ENCODE measurements at regions not wholly inside any gene's neighbourhood (a gene's known extent, or its start where the extent isn't known, plus 50 kb on each side); places are given as distances from the start of the nearest gene placed in this dataset.

DNA sequence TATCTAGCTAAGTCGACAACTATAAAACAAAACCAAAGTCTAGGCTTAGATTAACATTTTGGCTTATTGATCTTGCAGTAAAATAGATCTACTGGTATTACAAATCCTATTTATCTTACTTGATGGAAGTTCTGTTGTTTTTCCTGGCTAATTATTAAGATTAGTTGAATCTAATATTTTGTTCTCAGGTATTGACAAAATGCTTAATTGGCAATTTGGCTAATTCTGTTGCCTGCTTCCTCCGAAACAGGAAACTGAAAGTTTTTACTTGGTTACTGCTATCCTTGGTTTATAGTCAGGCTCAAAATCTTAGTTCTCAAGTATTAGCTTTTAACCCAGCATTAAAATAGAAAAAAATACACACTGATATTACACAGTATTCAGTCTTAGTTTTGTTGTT lies 820.5 kb downstream of the NR2F1-AS1 start (continued):
- TF ChIP-seq, protein P1, sequence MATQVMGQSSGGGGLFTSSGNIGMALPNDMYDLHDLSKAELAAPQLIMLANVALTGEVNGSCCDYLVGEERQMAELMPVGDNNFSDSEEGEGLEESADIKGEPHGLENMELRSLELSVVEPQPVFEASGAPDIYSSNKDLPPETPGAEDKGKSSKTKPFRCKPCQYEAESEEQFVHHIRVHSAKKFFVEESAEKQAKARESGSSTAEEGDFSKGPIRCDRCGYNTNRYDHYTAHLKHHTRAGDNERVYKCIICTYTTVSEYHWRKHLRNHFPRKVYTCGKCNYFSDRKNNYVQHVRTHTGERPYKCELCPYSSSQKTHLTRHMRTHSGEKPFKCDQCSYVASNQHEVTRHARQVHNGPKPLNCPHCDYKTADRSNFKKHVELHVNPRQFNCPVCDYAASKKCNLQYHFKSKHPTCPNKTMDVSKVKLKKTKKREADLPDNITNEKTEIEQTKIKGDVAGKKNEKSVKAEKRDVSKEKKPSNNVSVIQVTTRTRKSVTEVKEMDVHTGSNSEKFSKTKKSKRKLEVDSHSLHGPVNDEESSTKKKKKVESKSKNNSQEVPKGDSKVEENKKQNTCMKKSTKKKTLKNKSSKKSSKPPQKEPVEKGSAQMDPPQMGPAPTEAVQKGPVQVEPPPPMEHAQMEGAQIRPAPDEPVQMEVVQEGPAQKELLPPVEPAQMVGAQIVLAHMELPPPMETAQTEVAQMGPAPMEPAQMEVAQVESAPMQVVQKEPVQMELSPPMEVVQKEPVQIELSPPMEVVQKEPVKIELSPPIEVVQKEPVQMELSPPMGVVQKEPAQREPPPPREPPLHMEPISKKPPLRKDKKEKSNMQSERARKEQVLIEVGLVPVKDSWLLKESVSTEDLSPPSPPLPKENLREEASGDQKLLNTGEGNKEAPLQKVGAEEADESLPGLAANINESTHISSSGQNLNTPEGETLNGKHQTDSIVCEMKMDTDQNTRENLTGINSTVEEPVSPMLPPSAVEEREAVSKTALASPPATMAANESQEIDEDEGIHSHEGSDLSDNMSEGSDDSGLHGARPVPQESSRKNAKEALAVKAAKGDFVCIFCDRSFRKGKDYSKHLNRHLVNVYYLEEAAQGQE (IDR thresholded peaks at IDR 0.05; ENCODE audit: unreplicated experiment), result no peak

DNA sequence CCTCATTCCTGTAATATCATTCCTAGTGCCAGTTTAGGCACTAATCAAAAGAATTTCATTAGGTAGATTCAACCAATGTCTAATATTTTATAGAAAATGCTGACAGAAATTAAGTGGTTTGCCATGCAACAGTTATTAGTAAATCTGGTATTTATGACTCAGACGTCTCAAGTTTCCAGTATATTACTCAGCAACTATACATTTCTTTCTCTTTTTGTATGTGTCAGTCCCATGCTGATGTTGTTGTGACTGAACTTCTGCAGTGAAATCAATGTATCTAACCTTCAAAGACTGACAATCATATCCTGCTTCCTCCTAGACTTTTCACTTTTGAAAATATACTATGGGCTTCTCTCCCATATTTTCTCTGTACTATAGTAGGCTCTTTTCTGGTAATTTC lies 822.5 kb downstream of the NR2F1-AS1 start:
- no peaks in the 10 kb centered on the region for H3K27me3 ChIP-seq (ENCODE audit: insufficient read depth)
- no peaks in the 10 kb centered on the region for H3K9me2 ChIP-seq (ENCODE audit: insufficient read depth)
- H3F3A ChIP-seq (replicated peaks; ENCODE audit: low read depth), result no peaks in the 10 kb centered on the region
- Mint-ChIP-seq H3K9me3 (no peaks in the 10 kb centered on the region), H3K27me3 (ENCODE audit: insufficient read depth, low read depth, poor library complexity) (peaks cover 2% of the 10 kb centered on the region), H3K27ac (no peak overlapping the region), H3K4me1 (no peaks in the 10 kb centered on the region), H3K36me3 (ENCODE audit: low read depth) (no peaks in the 10 kb centered on the region), H3K4me3 (no peak overlapping the region)
- H4K20me1 ChIP-seq (replicated peaks; ENCODE audit: insufficient read depth), result no peaks in the 10 kb centered on the region
- no peak overlapping the region for H3K27ac ChIP-seq (ENCODE audit: low read depth)
- no peak for ATAC-seq
- H3K4me3 ChIP-seq, result no peak overlapping the region
- no peak overlapping the region for H2AFZ ChIP-seq
- no peak for DNase-seq (ENCODE audit: low spot score)
- no peaks in the 10 kb centered on the region for H3K36me3 ChIP-seq (ENCODE audit: insufficient read depth)
- H3K79me2 ChIP-seq (replicated peaks; ENCODE audit: insufficient read depth), result no peaks in the 10 kb centered on the region
- H3K4me2 ChIP-seq, result no peak overlapping the region
- no peaks in the 10 kb centered on the region for H3K4me1 ChIP-seq (ENCODE audit: insufficient read depth)
- TF ChIP-seq, protein P2, sequence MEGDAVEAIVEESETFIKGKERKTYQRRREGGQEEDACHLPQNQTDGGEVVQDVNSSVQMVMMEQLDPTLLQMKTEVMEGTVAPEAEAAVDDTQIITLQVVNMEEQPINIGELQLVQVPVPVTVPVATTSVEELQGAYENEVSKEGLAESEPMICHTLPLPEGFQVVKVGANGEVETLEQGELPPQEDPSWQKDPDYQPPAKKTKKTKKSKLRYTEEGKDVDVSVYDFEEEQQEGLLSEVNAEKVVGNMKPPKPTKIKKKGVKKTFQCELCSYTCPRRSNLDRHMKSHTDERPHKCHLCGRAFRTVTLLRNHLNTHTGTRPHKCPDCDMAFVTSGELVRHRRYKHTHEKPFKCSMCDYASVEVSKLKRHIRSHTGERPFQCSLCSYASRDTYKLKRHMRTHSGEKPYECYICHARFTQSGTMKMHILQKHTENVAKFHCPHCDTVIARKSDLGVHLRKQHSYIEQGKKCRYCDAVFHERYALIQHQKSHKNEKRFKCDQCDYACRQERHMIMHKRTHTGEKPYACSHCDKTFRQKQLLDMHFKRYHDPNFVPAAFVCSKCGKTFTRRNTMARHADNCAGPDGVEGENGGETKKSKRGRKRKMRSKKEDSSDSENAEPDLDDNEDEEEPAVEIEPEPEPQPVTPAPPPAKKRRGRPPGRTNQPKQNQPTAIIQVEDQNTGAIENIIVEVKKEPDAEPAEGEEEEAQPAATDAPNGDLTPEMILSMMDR (conservative IDR thresholded peaks at IDR 0.05; ENCODE audit: low read depth in 2 of 2), result no peak
- TF ChIP-seq, protein P3, sequence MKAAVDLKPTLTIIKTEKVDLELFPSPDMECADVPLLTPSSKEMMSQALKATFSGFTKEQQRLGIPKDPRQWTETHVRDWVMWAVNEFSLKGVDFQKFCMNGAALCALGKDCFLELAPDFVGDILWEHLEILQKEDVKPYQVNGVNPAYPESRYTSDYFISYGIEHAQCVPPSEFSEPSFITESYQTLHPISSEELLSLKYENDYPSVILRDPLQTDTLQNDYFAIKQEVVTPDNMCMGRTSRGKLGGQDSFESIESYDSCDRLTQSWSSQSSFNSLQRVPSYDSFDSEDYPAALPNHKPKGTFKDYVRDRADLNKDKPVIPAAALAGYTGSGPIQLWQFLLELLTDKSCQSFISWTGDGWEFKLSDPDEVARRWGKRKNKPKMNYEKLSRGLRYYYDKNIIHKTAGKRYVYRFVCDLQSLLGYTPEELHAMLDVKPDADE (IDR thresholded peaks at IDR 0.05), result no peak
- TF ChIP-seq, protein P4, sequence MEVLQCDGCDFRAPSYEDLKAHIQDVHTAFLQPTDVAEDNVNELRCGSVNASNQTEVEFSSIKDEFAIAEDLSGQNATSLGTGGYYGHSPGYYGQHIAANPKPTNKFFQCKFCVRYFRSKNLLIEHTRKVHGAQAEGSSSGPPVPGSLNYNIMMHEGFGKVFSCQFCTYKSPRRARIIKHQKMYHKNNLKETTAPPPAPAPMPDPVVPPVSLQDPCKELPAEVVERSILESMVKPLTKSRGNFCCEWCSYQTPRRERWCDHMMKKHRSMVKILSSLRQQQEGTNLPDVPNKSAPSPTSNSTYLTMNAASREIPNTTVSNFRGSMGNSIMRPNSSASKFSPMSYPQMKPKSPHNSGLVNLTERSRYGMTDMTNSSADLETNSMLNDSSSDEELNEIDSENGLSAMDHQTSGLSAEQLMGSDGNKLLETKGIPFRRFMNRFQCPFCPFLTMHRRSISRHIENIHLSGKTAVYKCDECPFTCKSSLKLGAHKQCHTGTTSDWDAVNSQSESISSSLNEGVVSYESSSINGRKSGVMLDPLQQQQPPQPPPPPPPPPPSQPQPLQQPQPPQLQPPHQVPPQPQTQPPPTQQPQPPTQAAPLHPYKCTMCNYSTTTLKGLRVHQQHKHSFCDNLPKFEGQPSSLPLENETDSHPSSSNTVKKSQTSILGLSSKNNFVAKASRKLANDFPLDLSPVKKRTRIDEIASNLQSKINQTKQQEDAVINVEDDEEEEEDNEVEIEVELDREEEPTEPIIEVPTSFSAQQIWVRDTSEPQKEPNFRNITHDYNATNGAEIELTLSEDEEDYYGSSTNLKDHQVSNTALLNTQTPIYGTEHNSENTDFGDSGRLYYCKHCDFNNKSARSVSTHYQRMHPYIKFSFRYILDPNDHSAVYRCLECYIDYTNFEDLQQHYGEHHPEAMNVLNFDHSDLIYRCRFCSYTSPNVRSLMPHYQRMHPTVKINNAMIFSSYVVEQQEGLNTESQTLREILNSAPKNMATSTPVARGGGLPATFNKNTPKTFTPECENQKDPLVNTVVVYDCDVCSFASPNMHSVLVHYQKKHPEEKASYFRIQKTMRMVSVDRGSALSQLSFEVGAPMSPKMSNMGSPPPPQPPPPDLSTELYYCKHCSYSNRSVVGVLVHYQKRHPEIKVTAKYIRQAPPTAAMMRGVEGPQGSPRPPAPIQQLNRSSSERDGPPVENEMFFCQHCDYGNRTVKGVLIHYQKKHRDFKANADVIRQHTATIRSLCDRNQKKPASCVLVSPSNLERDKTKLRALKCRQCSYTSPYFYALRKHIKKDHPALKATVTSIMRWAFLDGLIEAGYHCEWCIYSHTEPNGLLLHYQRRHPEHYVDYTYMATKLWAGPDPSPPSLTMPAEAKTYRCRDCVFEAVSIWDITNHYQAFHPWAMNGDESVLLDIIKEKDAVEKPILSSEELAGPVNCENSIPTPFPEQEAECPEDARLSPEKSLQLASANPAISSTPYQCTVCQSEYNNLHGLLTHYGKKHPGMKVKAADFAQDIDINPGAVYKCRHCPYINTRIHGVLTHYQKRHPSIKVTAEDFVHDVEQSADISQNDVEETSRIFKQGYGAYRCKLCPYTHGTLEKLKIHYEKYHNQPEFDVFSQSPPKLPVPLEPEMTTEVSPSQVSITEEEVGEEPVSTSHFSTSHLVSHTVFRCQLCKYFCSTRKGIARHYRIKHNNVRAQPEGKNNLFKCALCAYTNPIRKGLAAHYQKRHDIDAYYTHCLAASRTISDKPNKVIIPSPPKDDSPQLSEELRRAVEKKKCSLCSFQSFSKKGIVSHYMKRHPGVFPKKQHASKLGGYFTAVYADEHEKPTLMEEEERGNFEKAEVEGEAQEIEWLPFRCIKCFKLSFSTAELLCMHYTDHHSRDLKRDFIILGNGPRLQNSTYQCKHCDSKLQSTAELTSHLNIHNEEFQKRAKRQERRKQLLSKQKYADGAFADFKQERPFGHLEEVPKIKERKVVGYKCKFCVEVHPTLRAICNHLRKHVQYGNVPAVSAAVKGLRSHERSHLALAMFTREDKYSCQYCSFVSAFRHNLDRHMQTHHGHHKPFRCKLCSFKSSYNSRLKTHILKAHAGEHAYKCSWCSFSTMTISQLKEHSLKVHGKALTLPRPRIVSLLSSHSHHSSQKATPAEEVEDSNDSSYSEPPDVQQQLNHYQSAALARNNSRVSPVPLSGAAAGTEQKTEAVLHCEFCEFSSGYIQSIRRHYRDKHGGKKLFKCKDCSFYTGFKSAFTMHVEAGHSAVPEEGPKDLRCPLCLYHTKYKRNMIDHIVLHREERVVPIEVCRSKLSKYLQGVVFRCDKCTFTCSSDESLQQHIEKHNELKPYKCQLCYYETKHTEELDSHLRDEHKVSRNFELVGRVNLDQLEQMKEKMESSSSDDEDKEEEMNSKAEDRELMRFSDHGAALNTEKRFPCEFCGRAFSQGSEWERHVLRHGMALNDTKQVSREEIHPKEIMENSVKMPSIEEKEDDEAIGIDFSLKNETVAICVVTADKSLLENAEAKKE (CRISPR knock-in tag; IDR thresholded peaks at IDR 0.05), result no peak
- no peak for TF ChIP-seq EZH2phosphoT487 (IDR thresholded peaks at IDR 0.05; ENCODE audit: unreplicated experiment)
- no peak for TF ChIP-seq EZH2 (IDR thresholded peaks at IDR 0.05; ENCODE audit: low read depth, unreplicated experiment)
- TF ChIP-seq ZNF114 (CRISPR knock-in tag; IDR thresholded peaks at IDR 0.05), result no peak
- TF ChIP-seq STAT1 (IDR thresholded peaks at IDR 0.05; ENCODE audit: unreplicated experiment), result no peak
- no peak for TF ChIP-seq JUNB (IDR thresholded peaks at IDR 0.05; ENCODE audit: unreplicated experiment)
- TF ChIP-seq POLR2AphosphoS5 (IDR thresholded peaks at IDR 0.05; ENCODE audit: low read depth), result no peak
- no peak for TF ChIP-seq ZNF331 (CRISPR knock-in tag; IDR thresholded peaks at IDR 0.05; ENCODE audit: low read depth)
- TF ChIP-seq CREB1 (CRISPR knock-in tag; IDR thresholded peaks at IDR 0.05; ENCODE audit: low read depth), result no peak
- no peak for TF ChIP-seq NANOG (IDR thresholded peaks at IDR 0.05; ENCODE audit: borderline replicate concordance)

All from GM23338 (cell line).